BE2C (cell line): ENCODE measurements at regions not wholly inside any gene's neighbourhood (a gene's known extent, or its start where the extent isn't known, plus 50 kb on each side); places are given as distances from the start of the nearest gene placed in this dataset.
"Not testable (repeated sequence)": the region's sequence is repeated elsewhere in the genome, so short reads cannot be mapped to it uniquely, and the experiment has no call there.

Experiments used
- DNase-seq: peaks from one replicate; pipeline ENCODE4 v3.0.0-alpha.2; 2020
- H3K27me3 ChIP-seq: fragments of 250-450 bp; sonication (Bioruptor Pico); 2 replicates; pipeline ENCODE4 v1.5.1; 2020; ENCODE audit warnings: mild to moderate bottlenecking
- H3K36me3 ChIP-seq: fragments of 250-450 bp; sonication (Bioruptor Pico); 2 replicates; pipeline ENCODE4 v1.5.1; 2020; ENCODE audit warnings: mild to moderate bottlenecking
- H3K4me1 ChIP-seq: fragments of 250-450 bp; sonication (Bioruptor Pico); 2 replicates; pipeline ENCODE4 v1.5.1; 2020
- H3K4me3 ChIP-seq: 2 replicates; pipeline ENCODE4 v1.5.1; 2011; ENCODE audit warnings: low read depth, low read length
- H3K9me3 ChIP-seq: fragments of 250-450 bp; sonication (Bioruptor Pico); 2 replicates; pipeline ENCODE4 v1.5.1; 2020
- TF ChIP-seq, protein P1 (sequence below): IDR thresholded peaks from 2 replicates; pipeline ENCODE4 v1.5.1; 2012; ENCODE audit warnings: mild to moderate bottlenecking, low read depth, low read length

DNA sequence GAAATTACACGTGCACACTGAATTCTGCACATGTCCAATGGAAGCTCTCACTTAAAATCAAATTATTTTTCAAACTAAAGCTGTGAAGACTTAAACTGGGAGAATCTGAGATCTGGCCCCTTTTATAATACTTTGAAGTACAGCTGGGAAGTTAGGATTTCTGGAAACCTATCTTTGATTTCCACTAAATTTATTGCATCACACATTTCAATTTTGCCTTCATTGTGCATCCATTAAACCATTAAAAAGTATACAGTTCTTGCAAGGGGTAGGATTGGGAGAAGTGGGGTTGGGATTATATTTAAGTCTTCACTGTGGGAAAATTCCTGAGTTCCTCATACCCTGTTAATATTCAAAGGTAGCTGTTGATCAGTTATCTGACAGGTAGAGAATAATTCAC is 1229.6 kb upstream of the ZEB2 start:
- no peaks in the 10 kb centered on the region for H3K4me1 ChIP-seq
- no peaks in the 10 kb centered on the region for H3K27me3 ChIP-seq
- no peak overlapping the region for H3K4me3 ChIP-seq
- H3K36me3 ChIP-seq = no peaks in the 10 kb centered on the region
- no peaks in the 10 kb centered on the region for H3K9me3 ChIP-seq
- DNase-seq = no peak
- TF ChIP-seq, protein P1, sequence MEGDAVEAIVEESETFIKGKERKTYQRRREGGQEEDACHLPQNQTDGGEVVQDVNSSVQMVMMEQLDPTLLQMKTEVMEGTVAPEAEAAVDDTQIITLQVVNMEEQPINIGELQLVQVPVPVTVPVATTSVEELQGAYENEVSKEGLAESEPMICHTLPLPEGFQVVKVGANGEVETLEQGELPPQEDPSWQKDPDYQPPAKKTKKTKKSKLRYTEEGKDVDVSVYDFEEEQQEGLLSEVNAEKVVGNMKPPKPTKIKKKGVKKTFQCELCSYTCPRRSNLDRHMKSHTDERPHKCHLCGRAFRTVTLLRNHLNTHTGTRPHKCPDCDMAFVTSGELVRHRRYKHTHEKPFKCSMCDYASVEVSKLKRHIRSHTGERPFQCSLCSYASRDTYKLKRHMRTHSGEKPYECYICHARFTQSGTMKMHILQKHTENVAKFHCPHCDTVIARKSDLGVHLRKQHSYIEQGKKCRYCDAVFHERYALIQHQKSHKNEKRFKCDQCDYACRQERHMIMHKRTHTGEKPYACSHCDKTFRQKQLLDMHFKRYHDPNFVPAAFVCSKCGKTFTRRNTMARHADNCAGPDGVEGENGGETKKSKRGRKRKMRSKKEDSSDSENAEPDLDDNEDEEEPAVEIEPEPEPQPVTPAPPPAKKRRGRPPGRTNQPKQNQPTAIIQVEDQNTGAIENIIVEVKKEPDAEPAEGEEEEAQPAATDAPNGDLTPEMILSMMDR = no peak

DNA sequence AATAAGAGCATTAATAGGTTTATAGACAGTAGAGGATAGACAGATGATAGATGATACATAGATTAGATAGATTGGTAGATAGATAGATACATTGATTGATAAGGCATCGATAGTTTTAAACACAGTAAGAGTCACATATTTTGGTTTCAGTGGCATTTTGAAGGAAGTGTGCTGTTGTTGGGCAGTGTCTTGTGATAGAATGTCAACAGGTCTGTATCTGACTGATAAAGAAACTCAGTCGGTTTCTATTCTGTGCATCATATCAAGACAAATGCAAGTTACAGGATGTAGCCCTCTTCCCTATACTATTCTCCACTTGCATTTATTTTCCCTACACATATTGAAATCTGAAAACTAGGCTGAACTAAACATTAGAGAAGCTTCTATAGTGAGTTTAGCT is 1229.0 kb upstream of the ZEB2 start:
- TF ChIP-seq, protein P1 = no peak
- H3K27me3 ChIP-seq = no peaks in the 10 kb centered on the region
- no peaks in the 10 kb centered on the region for H3K36me3 ChIP-seq
- DNase-seq = no peak
- H3K9me3 ChIP-seq = no peaks in the 10 kb centered on the region
- no peaks in the 10 kb centered on the region for H3K4me1 ChIP-seq
- no peak overlapping the region for H3K4me3 ChIP-seq

DNA sequence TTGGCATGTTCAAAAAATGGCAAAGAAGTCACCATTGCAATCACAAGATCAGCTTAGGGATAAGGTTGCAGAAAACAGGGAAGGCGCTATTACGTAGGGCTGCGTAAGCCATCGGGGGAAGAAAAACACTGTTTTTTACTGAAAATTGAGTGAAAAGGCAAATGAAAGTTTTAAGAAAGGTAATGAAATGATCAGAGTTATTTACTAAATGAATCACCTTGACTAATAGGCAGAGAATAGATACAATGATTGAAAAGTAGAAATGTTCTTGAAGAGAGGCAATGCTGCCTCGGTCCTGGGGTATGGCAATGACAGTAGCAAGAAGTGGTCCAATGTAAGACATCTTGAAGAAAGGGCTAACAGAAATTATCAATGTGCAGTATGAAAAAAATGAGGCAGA is 1227.8 kb upstream of the ZEB2 start:
- H3K27me3 ChIP-seq = no peaks in the 10 kb centered on the region
- H3K4me1 ChIP-seq = no peaks in the 10 kb centered on the region
- H3K36me3 ChIP-seq = no peaks in the 10 kb centered on the region
- TF ChIP-seq, protein P1 = no peak
- no peak overlapping the region for H3K4me3 ChIP-seq
- DNase-seq = no peak
- H3K9me3 ChIP-seq = no peaks in the 10 kb centered on the region

DNA sequence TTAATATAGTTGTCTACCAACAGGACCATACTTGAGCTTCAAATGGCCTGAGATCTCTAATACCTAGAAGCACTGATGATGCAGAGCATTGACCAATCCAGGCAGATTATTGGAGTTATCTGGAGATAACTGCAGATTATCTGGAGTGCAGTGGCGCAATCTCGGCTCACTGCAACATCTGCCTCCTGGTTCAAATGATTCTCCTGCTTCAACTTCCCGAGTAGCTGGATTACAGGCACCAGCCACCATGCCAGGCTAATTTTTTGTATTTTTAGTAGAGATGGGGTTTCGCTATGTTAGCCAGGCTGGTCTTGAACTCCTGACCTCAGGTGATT is 1225.4 kb upstream of the ZEB2 start:
- not testable (repeated sequence) for DNase-seq, H3K4me3 ChIP-seq, H3K36me3 ChIP-seq, H3K4me1 ChIP-seq, H3K9me3 ChIP-seq, H3K27me3 ChIP-seq

DNA sequence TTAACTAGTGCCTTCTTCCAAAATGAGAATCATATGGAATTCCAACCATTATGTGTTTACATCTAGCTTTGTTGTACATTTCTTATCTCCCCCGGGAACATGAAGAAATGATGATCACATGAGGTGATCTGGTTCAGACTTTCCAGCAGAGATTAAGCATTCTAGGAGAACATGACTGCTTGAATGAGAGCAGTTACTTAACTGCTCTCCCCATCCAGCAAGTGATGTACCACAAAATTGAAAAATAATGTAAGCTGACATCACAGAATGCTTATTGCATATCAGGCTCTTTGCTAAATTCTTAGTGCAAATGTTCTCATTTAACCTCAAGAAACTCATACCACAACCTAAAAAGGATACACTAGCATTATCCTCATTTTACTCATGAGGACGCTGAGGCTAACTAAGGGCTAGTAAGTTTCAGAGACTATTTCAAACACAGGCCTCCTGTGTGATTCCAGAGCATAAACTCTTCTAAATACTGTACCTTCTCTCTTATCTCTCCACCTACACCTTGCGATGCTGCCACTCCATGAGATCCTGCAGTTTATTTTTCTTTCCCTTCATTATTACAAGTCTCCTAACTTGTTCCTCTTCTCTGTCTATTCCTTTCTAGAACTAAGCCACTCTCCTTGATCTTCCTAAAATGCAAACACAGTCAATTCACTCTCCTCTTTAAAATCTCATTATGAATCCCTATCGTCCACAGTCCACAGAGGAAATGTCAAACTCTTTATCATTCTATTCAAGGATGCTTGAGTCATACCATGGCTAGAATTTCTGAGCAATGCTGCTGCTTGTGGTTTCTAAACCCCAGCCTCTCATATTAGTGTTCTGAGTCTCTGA is 1224.8 kb upstream of the ZEB2 start:
- no peak for DNase-seq
- TF ChIP-seq, protein P1 = no peak
- Histone ChIP-seq H3K36me3 (no peaks in the 10 kb centered on the region), H3K4me3 (no peak overlapping the region), H3K9me3 (no peaks in the 10 kb centered on the region), H3K4me1 (no peaks in the 10 kb centered on the region), H3K27me3 (no peaks in the 10 kb centered on the region)

DNA sequence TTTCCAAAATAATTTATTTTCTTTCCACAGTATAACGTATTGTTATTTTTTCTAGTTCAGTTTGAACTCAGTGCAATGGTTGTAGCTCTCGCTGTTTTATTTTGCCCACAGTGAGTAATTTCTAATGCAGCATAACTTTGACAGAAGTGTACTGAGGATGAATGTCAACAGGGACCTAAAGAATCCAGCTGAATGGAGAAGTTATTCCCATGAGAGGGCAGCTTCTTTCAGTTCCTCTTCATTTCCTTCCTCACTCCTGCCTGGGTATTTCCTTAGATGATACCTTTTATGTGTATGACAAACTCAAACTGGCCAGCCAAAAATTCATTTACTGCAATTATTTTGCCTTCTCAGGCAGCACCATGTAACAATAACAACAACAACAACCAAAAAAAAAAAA is 1223.1 kb upstream of the ZEB2 start:
- H3K4me1 ChIP-seq = no peaks in the 10 kb centered on the region
- DNase-seq = no peak
- no peaks in the 10 kb centered on the region for H3K36me3 ChIP-seq
- H3K9me3 ChIP-seq = no peaks in the 10 kb centered on the region
- H3K4me3 ChIP-seq = no peak overlapping the region
- no peaks in the 10 kb centered on the region for H3K27me3 ChIP-seq
- TF ChIP-seq, protein P1 = no peak
